ENCODE measurements at regions not wholly inside any gene's neighbourhood (a gene's known extent, or its start where the extent isn't known, plus 50 kb on each side); places are given as distances from the start of the nearest gene placed in this dataset.
"Not testable (repeated sequence)": the region's sequence is repeated elsewhere in the genome, so short reads cannot be mapped to it uniquely, and the experiment has no call there.

DNA sequence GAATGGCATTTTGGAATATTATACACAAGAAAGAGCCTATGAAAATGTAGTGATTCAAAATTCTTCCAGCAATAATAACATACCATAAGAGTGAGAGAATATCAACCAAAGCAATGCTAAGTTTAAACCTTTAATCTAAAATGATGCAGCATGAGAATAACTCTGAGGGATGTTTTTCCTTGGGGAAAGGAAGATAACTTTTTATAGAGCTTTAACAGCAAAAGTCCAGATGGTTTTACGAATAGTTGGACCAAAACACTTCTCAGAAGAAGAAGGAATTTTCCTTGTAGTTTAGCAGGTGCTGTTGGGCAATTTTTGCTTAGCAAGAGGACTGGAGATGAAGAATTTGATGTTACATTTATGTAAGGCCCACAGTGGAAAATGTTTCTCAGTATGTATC is 1503.2 kb downstream of the HACE1 start:
- H3K9me3 ChIP-seq = no peaks in the 10 kb centered on the region
- H3K4me3 ChIP-seq = no peak overlapping the region
- H3K27me3 ChIP-seq = no peaks in the 10 kb centered on the region
- no peaks in the 10 kb centered on the region for H3K36me3 ChIP-seq
- H3K27ac ChIP-seq = no peak overlapping the region
- H3K4me1 ChIP-seq = no peaks in the 10 kb centered on the region
- DNase-seq (ENCODE audit: extremely low spot score in 2 of 2) = no peak
- TF ChIP-seq POLR2AphosphoS5 (IDR thresholded peaks at IDR 0.05; ENCODE audit: insufficient read depth in 1 of 2, low read depth in 1 of 2) = no peak
- intact Hi-C loops (cut with DNase I) = loop anchor here (10.0 kb wide), 1 partner anchor 1582 kb away; no protein-coding TSS in a partner anchor

DNA sequence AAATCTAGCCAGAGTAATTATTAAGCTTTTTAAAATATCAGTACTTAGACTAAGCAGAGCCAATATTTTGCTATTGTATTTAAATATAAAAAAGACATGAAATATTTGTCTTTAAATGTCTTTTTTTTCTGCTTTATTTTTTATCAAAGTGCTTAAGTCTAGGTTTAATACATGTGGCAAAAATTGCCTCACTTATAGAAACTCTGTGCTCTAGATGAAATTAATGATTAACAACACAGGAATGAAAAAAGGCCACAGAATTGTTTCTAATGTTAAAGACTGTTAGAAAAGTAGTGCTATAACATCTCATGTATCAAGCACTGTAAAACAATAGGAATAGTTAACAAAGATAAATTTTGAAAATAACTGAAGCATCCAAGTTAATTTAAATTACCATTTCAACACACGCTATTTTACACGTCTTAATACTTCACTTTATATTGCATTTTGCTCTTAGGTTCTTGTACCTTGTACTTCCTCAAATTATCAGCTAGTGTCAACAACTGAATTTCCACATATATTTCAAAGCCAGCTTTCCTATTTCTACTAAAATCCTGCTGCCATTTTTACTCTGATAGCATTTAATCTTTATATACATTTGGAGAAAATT is 1515.1 kb downstream of the HACE1 start:
- no peak for DNase-seq (ENCODE audit: extremely low spot score in 2 of 2)
- no peak overlapping the region for H3K27ac ChIP-seq
- TF ChIP-seq POLR2A (IDR thresholded peaks at IDR 0.05) = no peak
- intact Hi-C loops (cut with DNase I) = no loop called here
- no peaks in the 10 kb centered on the region for H3K9me3 ChIP-seq
- no peak overlapping the region for H3K4me3 ChIP-seq
- H3K27me3 ChIP-seq = no peaks in the 10 kb centered on the region
- no peaks in the 10 kb centered on the region for H3K36me3 ChIP-seq
- H3K4me1 ChIP-seq = no peaks in the 10 kb centered on the region

DNA sequence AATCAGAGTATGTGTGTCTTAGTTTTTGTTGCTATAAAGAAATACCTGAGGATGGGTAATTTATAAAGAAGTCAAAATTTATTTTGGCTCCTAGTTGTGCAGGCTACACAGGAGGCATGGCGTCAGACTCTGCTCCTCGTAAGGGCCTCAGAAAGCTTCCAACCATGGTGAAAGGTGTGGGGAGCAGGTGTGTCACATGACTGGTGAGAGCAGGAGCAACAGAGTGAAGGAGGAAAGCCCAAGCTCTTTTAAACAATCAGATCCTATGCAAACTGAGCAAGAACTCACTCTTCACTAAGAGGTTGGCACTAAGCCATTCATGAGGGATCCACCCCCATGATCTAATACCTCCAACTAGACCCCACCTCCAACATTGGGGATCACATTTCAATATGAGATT is 1524.3 kb downstream of the HACE1 start:
- Histone ChIP-seq H3K27ac (no peak overlapping the region), H3K9me3 (no peaks in the 10 kb centered on the region), H3K27me3 (no peaks in the 10 kb centered on the region), H3K4me1 (no peaks in the 10 kb centered on the region), H3K36me3 (no peaks in the 10 kb centered on the region), H3K4me3 (no peak overlapping the region)
- intact Hi-C loops (cut with DNase I) = no loop called here
- TF ChIP-seq, protein P1, sequence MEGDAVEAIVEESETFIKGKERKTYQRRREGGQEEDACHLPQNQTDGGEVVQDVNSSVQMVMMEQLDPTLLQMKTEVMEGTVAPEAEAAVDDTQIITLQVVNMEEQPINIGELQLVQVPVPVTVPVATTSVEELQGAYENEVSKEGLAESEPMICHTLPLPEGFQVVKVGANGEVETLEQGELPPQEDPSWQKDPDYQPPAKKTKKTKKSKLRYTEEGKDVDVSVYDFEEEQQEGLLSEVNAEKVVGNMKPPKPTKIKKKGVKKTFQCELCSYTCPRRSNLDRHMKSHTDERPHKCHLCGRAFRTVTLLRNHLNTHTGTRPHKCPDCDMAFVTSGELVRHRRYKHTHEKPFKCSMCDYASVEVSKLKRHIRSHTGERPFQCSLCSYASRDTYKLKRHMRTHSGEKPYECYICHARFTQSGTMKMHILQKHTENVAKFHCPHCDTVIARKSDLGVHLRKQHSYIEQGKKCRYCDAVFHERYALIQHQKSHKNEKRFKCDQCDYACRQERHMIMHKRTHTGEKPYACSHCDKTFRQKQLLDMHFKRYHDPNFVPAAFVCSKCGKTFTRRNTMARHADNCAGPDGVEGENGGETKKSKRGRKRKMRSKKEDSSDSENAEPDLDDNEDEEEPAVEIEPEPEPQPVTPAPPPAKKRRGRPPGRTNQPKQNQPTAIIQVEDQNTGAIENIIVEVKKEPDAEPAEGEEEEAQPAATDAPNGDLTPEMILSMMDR (IDR thresholded peaks at IDR 0.05) = no peak
- TF ChIP-seq POLR2A (IDR thresholded peaks at IDR 0.05) (no peak), POLR2AphosphoS5 (IDR thresholded peaks at IDR 0.05; ENCODE audit: insufficient read depth in 1 of 2, low read depth in 1 of 2) (no peak)
- DNase-seq (ENCODE audit: extremely low spot score in 2 of 2) = no peak

DNA sequence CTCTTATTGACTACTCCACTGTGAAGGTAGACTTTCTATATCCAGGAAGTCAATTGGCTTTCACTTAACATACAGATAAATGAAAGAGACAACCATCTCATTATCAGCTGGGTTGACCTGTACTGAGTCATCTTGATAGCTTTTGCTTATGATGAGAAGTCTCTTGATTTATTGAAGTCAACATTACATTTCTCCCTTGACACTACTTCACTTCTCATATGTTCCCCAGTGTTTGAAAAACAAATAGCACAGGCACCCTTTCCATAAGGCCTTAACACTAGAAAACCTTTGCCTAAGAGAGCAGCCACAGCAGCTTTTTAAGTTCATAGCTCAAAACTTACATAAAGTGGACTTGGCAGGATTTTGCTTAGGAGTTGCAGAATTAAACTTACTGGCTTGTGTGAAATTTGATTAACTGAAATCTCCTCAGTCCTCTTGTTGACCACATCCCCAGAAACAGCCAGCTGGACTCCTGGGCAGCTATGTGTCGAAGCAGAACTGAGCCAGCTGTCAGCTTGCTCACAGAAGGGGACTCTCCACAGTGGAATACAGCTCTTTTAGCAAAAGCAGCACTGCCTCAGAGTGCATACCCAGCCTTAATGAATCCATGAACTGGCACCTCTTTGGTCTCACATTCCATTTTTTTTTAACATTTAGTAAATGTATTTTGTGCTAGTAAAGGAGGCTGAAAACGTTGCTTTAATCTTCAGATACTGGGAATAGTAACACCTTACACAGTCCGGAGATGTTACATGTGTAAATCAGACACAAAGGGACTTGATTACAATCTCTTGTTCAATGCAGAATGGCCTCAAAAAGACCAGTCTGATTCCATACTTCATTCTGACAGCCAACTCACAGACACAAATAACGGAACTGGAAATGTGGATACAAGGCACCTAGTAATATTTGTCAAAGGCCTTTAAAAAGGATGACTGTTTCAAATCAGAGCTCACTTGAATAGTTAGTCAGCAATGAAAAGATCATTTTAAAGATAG is 1532.7 kb downstream of the HACE1 start:
- intact Hi-C loops (cut with DNase I) = no loop called here
- no peak for TF ChIP-seq POLR2AphosphoS5 (IDR thresholded peaks at IDR 0.05; ENCODE audit: insufficient read depth in 1 of 2, low read depth in 1 of 2)
- no peak for TF ChIP-seq POLR2A (IDR thresholded peaks at IDR 0.05)
- TF ChIP-seq, protein P1 (IDR thresholded peaks at IDR 0.05) = no peak
- DNase-seq (ENCODE audit: extremely low spot score in 2 of 2) = no peak

DNA sequence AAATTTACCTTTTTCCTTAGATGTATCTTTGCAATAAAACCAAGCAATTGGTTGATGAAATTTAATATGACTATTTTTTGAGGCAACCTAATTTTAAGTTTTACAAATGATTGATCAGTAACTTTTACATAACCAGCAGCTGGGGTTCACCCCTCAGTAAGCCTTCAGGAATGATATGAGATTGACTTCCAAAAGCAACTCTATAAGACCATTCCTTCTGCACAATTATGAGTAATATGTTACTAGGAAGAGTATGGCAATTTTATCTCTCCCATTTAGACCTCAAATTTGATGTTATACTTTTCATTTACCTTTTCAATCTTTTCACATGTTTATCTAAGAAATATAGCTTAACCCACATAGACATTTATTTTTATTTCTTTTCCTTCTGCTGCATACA is 1546.3 kb downstream of the HACE1 start:
- H3K9me3 ChIP-seq = no peaks in the 10 kb centered on the region
- no peaks in the 10 kb centered on the region for H3K4me1 ChIP-seq
- no peaks in the 10 kb centered on the region for H3K36me3 ChIP-seq
- no peak overlapping the region for H3K27ac ChIP-seq
- no peaks in the 10 kb centered on the region for H3K27me3 ChIP-seq
- no peak overlapping the region for H3K4me3 ChIP-seq
- intact Hi-C loops (cut with DNase I) = loop anchor here (10.0 kb wide), 1 partner anchor 1119 kb away; no protein-coding TSS in a partner anchor
- no peak for DNase-seq (ENCODE audit: extremely low spot score in 2 of 2)
- TF ChIP-seq, protein P1 (IDR thresholded peaks at IDR 0.05) = no peak
- TF ChIP-seq POLR2AphosphoS5 (IDR thresholded peaks at IDR 0.05; ENCODE audit: insufficient read depth in 1 of 2, low read depth in 1 of 2) (no peak), POLR2A (IDR thresholded peaks at IDR 0.05) (no peak)

More for the DNA sequence above, 1532.7 kb downstream of the HACE1 start:
- Histone ChIP-seq H3K4me1 (no peaks in the 10 kb centered on the region), H3K9me3 (no peaks in the 10 kb centered on the region), H3K36me3 (no peaks in the 10 kb centered on the region), H3K4me3 (no peak overlapping the region), H3K27ac (no peak overlapping the region), H3K27me3 (no peaks in the 10 kb centered on the region)

DNA sequence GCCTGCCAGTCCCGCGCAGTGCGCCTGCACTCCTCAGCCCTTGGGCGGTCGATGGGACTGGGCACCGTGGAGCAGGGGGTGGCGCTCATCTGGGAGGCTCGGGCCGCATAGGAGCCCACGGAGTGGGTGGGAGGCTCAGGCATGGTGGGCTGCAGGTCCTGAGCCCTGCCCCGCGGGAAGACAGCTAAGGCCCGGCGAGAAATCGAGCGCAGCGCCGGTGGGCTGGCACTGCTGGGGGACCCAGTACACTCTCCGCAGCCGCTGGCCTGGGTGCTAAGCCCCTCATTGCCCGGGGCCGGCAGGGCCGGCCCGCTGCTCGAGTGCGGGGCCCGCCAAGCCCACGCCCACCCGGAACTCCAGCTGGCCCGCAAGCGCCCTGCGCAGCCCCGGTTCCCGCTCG is 1565.3 kb downstream of the HACE1 start:
- H3K4me1 ChIP-seq; H3K9me3 ChIP-seq; H3K27me3 ChIP-seq; intact Hi-C loops (cut with DNase I); DNase-seq (ENCODE audit: extremely low spot score in 2 of 2); H3K27ac ChIP-seq; H3K4me3 ChIP-seq; H3K36me3 ChIP-seq: not testable (repeated sequence)
